HCT116 (cell line): ENCODE measurements at regions not wholly inside any gene's neighbourhood (a gene's known extent, or its start where the extent isn't known, plus 50 kb on each side); places are given as distances from the start of the nearest gene placed in this dataset.

Source experiments
- POLR2AphosphoS5 ChIP-seq: IDR thresholded peaks from 2 replicates; pipeline ENCODE4 v1.6.1; 2011; ENCODE audit warnings: mild to moderate bottlenecking, low read depth, low read length, moderate library complexity
- TCF7L2 ChIP-seq: IDR thresholded peaks from 2 replicates; pipeline ENCODE4 v1.7.0; 2011; ENCODE audit warnings: borderline replicate concordance, inconsistent platforms; ENCODE audit not compliant: insufficient read depth, insufficient read length; ENCODE audit errors: extremely low read depth

DNA sequence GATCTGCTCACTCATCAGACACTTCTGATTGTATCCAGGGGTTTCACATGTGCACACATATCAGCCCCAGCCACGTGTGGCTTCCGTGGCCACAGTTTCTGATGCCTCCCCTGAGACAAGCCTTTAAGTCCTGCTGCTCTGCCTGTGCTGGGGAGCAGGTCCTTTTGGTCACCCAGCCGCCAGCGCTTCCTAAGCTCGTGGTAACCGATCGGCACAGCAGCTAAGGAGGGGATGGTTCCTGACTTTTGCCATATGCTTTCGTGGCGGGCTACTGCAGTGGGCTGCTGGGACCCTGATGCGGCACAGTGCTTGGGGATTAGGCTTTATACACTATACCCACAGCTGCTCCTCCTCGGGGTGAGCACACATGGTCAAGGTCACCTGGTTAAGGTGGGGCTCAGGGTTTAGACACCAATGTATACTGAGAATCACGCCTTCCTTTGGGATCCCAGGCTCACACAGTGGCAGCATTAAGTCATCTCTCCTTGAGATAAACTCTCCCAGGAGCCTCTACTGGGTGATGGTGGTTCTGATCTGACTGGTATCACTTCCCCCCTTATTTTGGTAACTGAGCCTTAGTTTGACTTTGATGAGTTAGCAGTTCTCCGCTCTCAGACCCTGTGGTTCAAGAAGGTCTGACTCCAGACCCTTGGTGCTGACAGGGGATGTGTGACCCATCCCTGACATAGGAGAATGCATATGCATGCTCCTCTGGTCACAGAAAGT lies 85.9 kb upstream of the KCNG1 start:
- TF ChIP-seq POLR2AphosphoS5 (no peak), TCF7L2 (no peak)
